ENCODE measurements at regions not wholly inside any gene's neighbourhood (a gene's known extent, or its start where the extent isn't known, plus 50 kb on each side); places are given as distances from the start of the nearest gene placed in this dataset.
"Not testable (repeated sequence)": the region's sequence is repeated elsewhere in the genome, so short reads cannot be mapped to it uniquely, and the experiment has no call there.

GRCh38 chr11:130526846-130527245 is 78.4 kb downstream of the ADAMTS15 start:
- Histone ChIP-seq H3K4me1 (ENCODE audit: insufficient read depth) (no peaks in the 10 kb centered on the region), H3K27ac (ENCODE audit: low read depth) (no peak overlapping the region), H3K36me3 (ENCODE audit: insufficient read depth) (no peaks in the 10 kb centered on the region), H3K4me3 (ENCODE audit: low read depth, low read length) (no peak overlapping the region)
- DNase-seq (ENCODE audit: extremely low spot score) = no peak
- 85% methylated on average over 3 of the region's 3 CpGs for WGBS

- DNase-seq (ENCODE audit: extremely low spot score) = no peak
- Histone ChIP-seq H3K27ac (ENCODE audit: low read depth) (no peak overlapping the region), H3K4me1 (ENCODE audit: insufficient read depth) (no peaks in the 10 kb centered on the region), H3K4me3 (ENCODE audit: low read depth, low read length) (no peak overlapping the region), H3K36me3 (ENCODE audit: insufficient read depth) (no peaks in the 10 kb centered on the region)
- 62% methylated on average over 5 of the region's 5 CpGs for WGBS
Measured at GRCh38 chr11:130527636-130528297, 79.3 kb downstream of the ADAMTS15 start.

GRCh38 chr11:130528298-130529261 is 80.1 kb downstream of the ADAMTS15 start:
- no peak for DNase-seq (ENCODE audit: extremely low spot score)
- no peak overlapping the region for H3K4me3 ChIP-seq (ENCODE audit: low read depth, low read length)
- no peak overlapping the region for H3K27ac ChIP-seq (ENCODE audit: low read depth)
- no peaks in the 10 kb centered on the region for H3K36me3 ChIP-seq (ENCODE audit: insufficient read depth)
- H3K4me1 ChIP-seq (ENCODE audit: insufficient read depth) = no peaks in the 10 kb centered on the region
- 80% methylated on average over 16 of the region's 16 CpGs for WGBS

- H3K4me3 ChIP-seq (ENCODE audit: low read depth, low read length) = no peak overlapping the region
- 76% methylated on average over 5 of the region's 5 CpGs for WGBS
- no peaks in the 10 kb centered on the region for H3K36me3 ChIP-seq (ENCODE audit: insufficient read depth)
- no peak overlapping the region for H3K27ac ChIP-seq (ENCODE audit: low read depth)
- no peak for DNase-seq (ENCODE audit: extremely low spot score)
- no peaks in the 10 kb centered on the region for H3K4me1 ChIP-seq (ENCODE audit: insufficient read depth)
Measured at GRCh38 chr11:130529366-130529765, 80.9 kb downstream of the ADAMTS15 start.

- no peak overlapping the region for H3K27ac ChIP-seq (ENCODE audit: low read depth)
- no peak for DNase-seq (ENCODE audit: extremely low spot score)
- no peak overlapping the region for H3K4me3 ChIP-seq (ENCODE audit: low read depth, low read length)
- WGBS = 84% methylated on average over 2 of the region's 2 CpGs
- H3K36me3 ChIP-seq (ENCODE audit: insufficient read depth) = no peaks in the 10 kb centered on the region
- no peaks in the 10 kb centered on the region for H3K4me1 ChIP-seq (ENCODE audit: insufficient read depth)
Measured at GRCh38 chr11:130531061-130531460, 82.6 kb downstream of the ADAMTS15 start.

- WGBS = 80% methylated on average over 12 of the region's 12 CpGs
- Histone ChIP-seq H3K4me3 (ENCODE audit: low read depth, low read length) (no peak overlapping the region), H3K4me1 (ENCODE audit: insufficient read depth) (no peaks in the 10 kb centered on the region), H3K36me3 (ENCODE audit: insufficient read depth) (no peaks in the 10 kb centered on the region), H3K27ac (ENCODE audit: low read depth) (no peak overlapping the region)
- no peak for DNase-seq (ENCODE audit: extremely low spot score)
Measured at GRCh38 chr11:130533113-130533798, 84.8 kb downstream of the ADAMTS15 start.

- Histone ChIP-seq H3K27ac (ENCODE audit: low read depth) (no peak overlapping the region), H3K4me3 (ENCODE audit: low read depth, low read length) (no peak overlapping the region), H3K36me3 (ENCODE audit: insufficient read depth) (no peaks in the 10 kb centered on the region), H3K4me1 (ENCODE audit: insufficient read depth) (no peaks in the 10 kb centered on the region)
- 96% methylated on average over 5 of the region's 5 CpGs for WGBS
- no peak for DNase-seq (ENCODE audit: extremely low spot score)
Measured at GRCh38 chr11:130533871-130534270, 85.4 kb downstream of the ADAMTS15 start.

- no peak for DNase-seq (ENCODE audit: extremely low spot score)
- Histone ChIP-seq H3K4me1 (ENCODE audit: insufficient read depth) (no peaks in the 10 kb centered on the region), H3K36me3 (ENCODE audit: insufficient read depth) (no peaks in the 10 kb centered on the region), H3K4me3 (ENCODE audit: low read depth, low read length) (no peak overlapping the region), H3K27ac (ENCODE audit: low read depth) (no peak overlapping the region)
- WGBS = 92% methylated on average over 10 of the region's 10 CpGs
Measured at GRCh38 chr11:130534551-130534950, 86.1 kb downstream of the ADAMTS15 start.

GRCh38 chr11:130535520-130535919 is 87.1 kb downstream of the ADAMTS15 start:
- H3K36me3 ChIP-seq (ENCODE audit: insufficient read depth) = no peaks in the 10 kb centered on the region
- WGBS = 85% methylated on average over 6 of the region's 6 CpGs
- no peaks in the 10 kb centered on the region for H3K4me1 ChIP-seq (ENCODE audit: insufficient read depth)
- H3K27ac ChIP-seq (ENCODE audit: low read depth) = no peak overlapping the region
- no peak overlapping the region for H3K4me3 ChIP-seq (ENCODE audit: low read depth, low read length)
- no peak for DNase-seq (ENCODE audit: extremely low spot score)

GRCh38 chr11:130536106-130537040 is 87.9 kb downstream of the ADAMTS15 start:
- Histone ChIP-seq H3K4me3 (ENCODE audit: low read depth, low read length) (no peak overlapping the region), H3K4me1 (ENCODE audit: insufficient read depth) (no peaks in the 10 kb centered on the region), H3K27ac (ENCODE audit: low read depth) (no peak overlapping the region), H3K36me3 (ENCODE audit: insufficient read depth) (no peaks in the 10 kb centered on the region)
- 79% methylated on average over 11 of the region's 11 CpGs for WGBS
- DNase-seq (ENCODE audit: extremely low spot score) = no peak

- WGBS = 65% methylated on average over 1 of the region's 1 CpG
Measured at GRCh38 chr11:130539680-130540079, 91.2 kb downstream of the ADAMTS15 start.

GRCh38 chr11:130544266-130544665 is 95.8 kb downstream of the ADAMTS15 start:
- WGBS = 95% methylated on average over 2 of the region's 2 CpGs
- no peaks in the 10 kb centered on the region for H3K4me1 ChIP-seq (ENCODE audit: insufficient read depth)
- DNase-seq (ENCODE audit: extremely low spot score) = no peak
- no peak overlapping the region for H3K4me3 ChIP-seq (ENCODE audit: low read depth, low read length)
- H3K36me3 ChIP-seq (ENCODE audit: insufficient read depth) = no peaks in the 10 kb centered on the region
- no peak overlapping the region for H3K27ac ChIP-seq (ENCODE audit: low read depth)

More at GRCh38 chr11:130539680-130540079, 91.2 kb downstream of the ADAMTS15 start:
- not testable (repeated sequence) for H3K4me3 ChIP-seq (ENCODE audit: low read depth, low read length); DNase-seq (ENCODE audit: extremely low spot score); H3K27ac ChIP-seq (ENCODE audit: low read depth); H3K36me3 ChIP-seq (ENCODE audit: insufficient read depth); H3K4me1 ChIP-seq (ENCODE audit: insufficient read depth)

All from urinary bladder (tissue), 3 donors.